ENCODE measurements at regions not wholly inside any gene's neighbourhood (a gene's known extent, or its start where the extent isn't known, plus 50 kb on each side); places are given as distances from the start of the nearest gene placed in this dataset.

DNA sequence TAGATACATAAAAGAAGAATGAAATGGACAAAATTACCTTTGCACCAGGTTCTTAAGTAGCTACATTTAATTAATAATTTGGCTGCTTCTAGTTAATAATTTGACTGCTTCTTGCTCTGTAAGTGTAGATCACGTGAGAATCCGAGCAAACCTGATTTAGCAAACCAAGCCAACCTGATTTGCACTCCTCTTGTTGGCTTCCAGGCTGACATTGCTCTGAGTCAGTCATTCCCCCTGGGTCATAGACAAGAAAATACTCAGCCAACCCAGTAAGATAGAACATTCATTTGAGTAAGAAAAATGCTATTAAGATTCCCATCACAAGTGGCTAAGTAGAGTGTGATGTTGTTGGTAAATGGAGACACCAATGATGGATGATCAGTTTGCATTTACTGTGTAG lies 304.1 kb downstream of the C11orf87 start:
- whole genome bisulfite sequencing, result 82% methylated on average over 2 of the region's 2 CpGs
- H3K27ac ChIP-seq, result no peak overlapping the region
- DNase-seq (ENCODE audit: low spot score), result no peak
- no peaks in the 10 kb centered on the region for H3K9me3 ChIP-seq
- no peak overlapping the region for H3K4me3 ChIP-seq
- no peaks in the 10 kb centered on the region for H3K27me3 ChIP-seq (replicated peaks; ENCODE audit: insufficient read depth)
- intact Hi-C loops (cut with DNase I), result no loop called here
- TF ChIP-seq POLR2A (IDR thresholded peaks at IDR 0.05), result no peak
- no peak for TF ChIP-seq POLR2AphosphoS5 (IDR thresholded peaks at IDR 0.05)
- TF ChIP-seq, protein P1, sequence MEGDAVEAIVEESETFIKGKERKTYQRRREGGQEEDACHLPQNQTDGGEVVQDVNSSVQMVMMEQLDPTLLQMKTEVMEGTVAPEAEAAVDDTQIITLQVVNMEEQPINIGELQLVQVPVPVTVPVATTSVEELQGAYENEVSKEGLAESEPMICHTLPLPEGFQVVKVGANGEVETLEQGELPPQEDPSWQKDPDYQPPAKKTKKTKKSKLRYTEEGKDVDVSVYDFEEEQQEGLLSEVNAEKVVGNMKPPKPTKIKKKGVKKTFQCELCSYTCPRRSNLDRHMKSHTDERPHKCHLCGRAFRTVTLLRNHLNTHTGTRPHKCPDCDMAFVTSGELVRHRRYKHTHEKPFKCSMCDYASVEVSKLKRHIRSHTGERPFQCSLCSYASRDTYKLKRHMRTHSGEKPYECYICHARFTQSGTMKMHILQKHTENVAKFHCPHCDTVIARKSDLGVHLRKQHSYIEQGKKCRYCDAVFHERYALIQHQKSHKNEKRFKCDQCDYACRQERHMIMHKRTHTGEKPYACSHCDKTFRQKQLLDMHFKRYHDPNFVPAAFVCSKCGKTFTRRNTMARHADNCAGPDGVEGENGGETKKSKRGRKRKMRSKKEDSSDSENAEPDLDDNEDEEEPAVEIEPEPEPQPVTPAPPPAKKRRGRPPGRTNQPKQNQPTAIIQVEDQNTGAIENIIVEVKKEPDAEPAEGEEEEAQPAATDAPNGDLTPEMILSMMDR (IDR thresholded peaks at IDR 0.05), result no peak
- H3K36me3 ChIP-seq, result no peaks in the 10 kb centered on the region
- no peaks in the 10 kb centered on the region for H3K4me1 ChIP-seq (replicated peaks)

DNA sequence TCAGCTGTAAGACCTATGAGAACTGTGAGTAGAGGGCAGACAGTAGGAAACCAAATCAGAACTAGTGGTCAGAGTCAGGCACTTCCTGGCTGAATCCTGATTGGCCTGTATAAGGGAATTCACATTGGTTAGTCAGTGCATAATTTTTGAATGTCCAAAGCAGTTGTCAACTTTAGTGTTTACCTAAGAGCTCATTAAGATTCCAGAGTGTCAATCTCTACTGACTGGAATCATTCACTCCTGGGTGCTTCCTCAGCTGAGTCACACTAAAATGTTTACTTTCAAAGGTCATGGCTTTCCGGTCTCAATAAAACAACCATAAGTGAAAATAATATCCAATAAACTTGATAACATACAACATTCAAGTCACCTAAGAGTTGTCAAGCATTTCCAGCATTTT lies 306.1 kb downstream of the C11orf87 start:
- no peaks in the 10 kb centered on the region for H3K36me3 ChIP-seq
- H3K4me3 ChIP-seq, result no peak overlapping the region
- intact Hi-C loops (cut with DNase I), result no loop called here
- no peak overlapping the region for H3K27ac ChIP-seq
- DNase-seq (ENCODE audit: low spot score), result no peak
- H3K4me1 ChIP-seq (replicated peaks), result no peaks in the 10 kb centered on the region
- no peaks in the 10 kb centered on the region for H3K9me3 ChIP-seq
- H3K27me3 ChIP-seq (replicated peaks; ENCODE audit: insufficient read depth), result no peaks in the 10 kb centered on the region
- 44% methylated on average over 1 of the region's 1 CpG for WGBS
- TF ChIP-seq POLR2A (IDR thresholded peaks at IDR 0.05) (no peak), POLR2AphosphoS5 (IDR thresholded peaks at IDR 0.05) (no peak)
- TF ChIP-seq, protein P1 (IDR thresholded peaks at IDR 0.05), result no peak

DNA sequence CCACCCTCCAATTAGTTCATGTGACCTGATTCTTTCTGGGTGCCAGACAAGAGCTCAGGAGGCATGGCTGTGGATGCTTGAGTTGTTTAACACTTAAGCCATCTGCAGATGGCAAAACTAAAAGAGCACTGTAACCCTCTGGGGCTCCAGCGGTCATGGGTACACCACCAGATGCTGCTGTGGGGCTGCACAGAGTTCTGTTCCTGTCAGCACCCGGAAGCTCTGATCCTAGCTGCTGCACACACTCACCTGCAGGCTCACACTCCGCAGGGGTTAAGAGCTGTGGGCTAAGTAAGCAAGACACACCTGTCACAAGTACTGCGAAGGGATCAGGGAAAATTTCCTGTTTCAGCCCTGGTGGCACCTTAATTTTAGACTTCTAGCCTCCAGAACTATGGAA lies 307.8 kb downstream of the C11orf87 start:
- intact Hi-C loops (cut with DNase I), result no loop called here

DNA sequence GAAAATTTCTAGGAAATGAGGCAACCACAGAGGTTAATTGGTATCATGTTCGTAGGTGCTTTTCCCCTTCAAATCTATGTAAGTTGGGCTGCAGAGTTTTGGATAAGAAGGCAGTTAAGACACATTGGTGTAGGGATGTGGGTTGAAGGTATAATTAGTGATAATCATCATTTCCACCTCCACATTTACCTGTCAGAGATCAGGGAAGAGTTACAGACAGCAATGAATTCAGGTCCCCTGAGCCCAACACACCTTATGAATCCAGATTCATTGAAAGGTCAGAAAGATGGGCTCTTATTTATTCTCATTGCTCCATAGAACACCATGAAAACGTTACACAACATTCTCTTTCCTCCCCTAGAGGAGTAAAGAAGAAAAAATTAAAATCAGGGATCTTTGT lies 308.7 kb downstream of the C11orf87 start:
- intact Hi-C loops (cut with DNase I), result no loop called here
- Histone ChIP-seq H3K27ac (no peak overlapping the region), H3K36me3 (no peaks in the 10 kb centered on the region), H3K9me3 (no peaks in the 10 kb centered on the region), H3K4me3 (no peak overlapping the region), H3K27me3 (replicated peaks; ENCODE audit: insufficient read depth) (no peaks in the 10 kb centered on the region), H3K4me1 (replicated peaks) (no peaks in the 10 kb centered on the region)
- WGBS, result 38% methylated on average over 2 of the region's 2 CpGs
- no peak for DNase-seq (ENCODE audit: low spot score)
- TF ChIP-seq, protein P1 (IDR thresholded peaks at IDR 0.05), result no peak
- no peak for TF ChIP-seq POLR2A (IDR thresholded peaks at IDR 0.05)
- no peak for TF ChIP-seq POLR2AphosphoS5 (IDR thresholded peaks at IDR 0.05)

More for the DNA sequence above, 307.8 kb downstream of the C11orf87 start:
- TF ChIP-seq, protein P1 (IDR thresholded peaks at IDR 0.05), result no peak
- TF ChIP-seq POLR2AphosphoS5 (IDR thresholded peaks at IDR 0.05), result no peak
- TF ChIP-seq POLR2A (IDR thresholded peaks at IDR 0.05), result no peak
- H3K9me3 ChIP-seq, result no peaks in the 10 kb centered on the region
- no peaks in the 10 kb centered on the region for H3K27me3 ChIP-seq (replicated peaks; ENCODE audit: insufficient read depth)
- 70% methylated on average over 4 of the region's 4 CpGs for WGBS
- H3K27ac ChIP-seq, result no peak overlapping the region
- no peaks in the 10 kb centered on the region for H3K36me3 ChIP-seq
- no peaks in the 10 kb centered on the region for H3K4me1 ChIP-seq (replicated peaks)
- H3K4me3 ChIP-seq, result no peak overlapping the region
- DNase-seq (ENCODE audit: low spot score), result no peak

DNA sequence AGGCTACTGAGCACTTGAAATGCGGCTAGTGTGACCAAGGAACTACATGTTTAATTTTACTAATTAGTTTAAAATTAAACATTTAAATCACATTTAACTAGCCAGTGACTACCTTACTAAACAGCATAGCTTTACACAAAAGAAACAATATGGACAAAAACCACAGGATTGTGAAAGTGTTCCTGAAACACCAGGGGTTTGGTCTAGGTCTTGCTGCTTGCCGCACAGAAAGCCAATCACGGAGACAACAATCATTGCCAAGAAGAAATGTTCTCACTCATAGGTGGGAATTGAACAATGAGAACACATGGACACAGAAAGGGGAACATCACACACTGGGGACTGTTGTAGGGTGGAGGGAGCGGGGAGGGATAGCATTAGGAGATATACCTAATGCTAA lies 309.5 kb downstream of the C11orf87 start:
- DNase-seq (ENCODE audit: low spot score), result no peak
- H3K4me1 ChIP-seq (replicated peaks), result no peaks in the 10 kb centered on the region
- H3K4me3 ChIP-seq, result no peak overlapping the region
- H3K27ac ChIP-seq, result no peak overlapping the region
- no peaks in the 10 kb centered on the region for H3K9me3 ChIP-seq
- WGBS, result 86% methylated on average over 4 of the region's 4 CpGs
- no peaks in the 10 kb centered on the region for H3K36me3 ChIP-seq
- TF ChIP-seq, protein P1 (IDR thresholded peaks at IDR 0.05), result no peak
- TF ChIP-seq POLR2A (IDR thresholded peaks at IDR 0.05) (no peak), POLR2AphosphoS5 (IDR thresholded peaks at IDR 0.05) (no peak)
- intact Hi-C loops (cut with DNase I), result no loop called here
- no peaks in the 10 kb centered on the region for H3K27me3 ChIP-seq (replicated peaks; ENCODE audit: insufficient read depth)

All from prostate gland (tissue), 2 donors.